ENCODE measurements at regions not wholly inside any gene's neighbourhood (a gene's known extent, or its start where the extent isn't known, plus 50 kb on each side); places are given as distances from the start of the nearest gene placed in this dataset.

DNA sequence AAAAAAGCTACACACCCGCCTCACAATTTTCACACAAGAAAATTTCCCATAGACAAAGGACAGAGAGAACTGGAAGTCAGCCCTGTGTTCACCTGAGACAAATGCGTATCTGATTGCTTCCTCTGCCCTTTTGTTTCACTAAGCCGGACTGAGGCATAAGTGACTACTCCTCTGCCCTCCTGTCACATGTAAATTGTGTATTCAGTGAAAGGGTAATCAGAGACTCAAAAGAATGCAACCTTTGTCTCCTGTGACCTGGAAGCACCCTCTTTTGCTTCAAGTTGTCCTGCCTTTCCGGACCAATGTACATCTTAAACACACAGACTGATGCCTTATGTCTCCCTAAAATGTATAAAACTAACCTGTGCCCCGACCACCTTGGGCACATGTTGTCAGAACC is 483.8 kb upstream of the EYS start:
- TF ChIP-seq PRDM1 (tag by site-specific recombination; IDR thresholded peaks at IDR 0.05) (no peak), KLF16 (tag by site-specific recombination; IDR thresholded peaks at IDR 0.05) (no peak), ZNF571 (tag by site-specific recombination; IDR thresholded peaks at IDR 0.05) (no peak), ZNF654 (tag by site-specific recombination; IDR thresholded peaks at IDR 0.05; ENCODE audit: low read depth) (no peak), MYNN (tag by site-specific recombination; IDR thresholded peaks at IDR 0.05; ENCODE audit: borderline replicate concordance) (no peak), ZNF558 (tag by site-specific recombination; IDR thresholded peaks at IDR 0.05) (no peak), ZNF518A (tag by site-specific recombination; conservative IDR thresholded peaks at IDR 0.05; ENCODE audit: low read depth) (no peak), ZNF146 (tag by site-specific recombination; IDR thresholded peaks at IDR 0.05) (no peak)
- TF ChIP-seq, protein P1, sequence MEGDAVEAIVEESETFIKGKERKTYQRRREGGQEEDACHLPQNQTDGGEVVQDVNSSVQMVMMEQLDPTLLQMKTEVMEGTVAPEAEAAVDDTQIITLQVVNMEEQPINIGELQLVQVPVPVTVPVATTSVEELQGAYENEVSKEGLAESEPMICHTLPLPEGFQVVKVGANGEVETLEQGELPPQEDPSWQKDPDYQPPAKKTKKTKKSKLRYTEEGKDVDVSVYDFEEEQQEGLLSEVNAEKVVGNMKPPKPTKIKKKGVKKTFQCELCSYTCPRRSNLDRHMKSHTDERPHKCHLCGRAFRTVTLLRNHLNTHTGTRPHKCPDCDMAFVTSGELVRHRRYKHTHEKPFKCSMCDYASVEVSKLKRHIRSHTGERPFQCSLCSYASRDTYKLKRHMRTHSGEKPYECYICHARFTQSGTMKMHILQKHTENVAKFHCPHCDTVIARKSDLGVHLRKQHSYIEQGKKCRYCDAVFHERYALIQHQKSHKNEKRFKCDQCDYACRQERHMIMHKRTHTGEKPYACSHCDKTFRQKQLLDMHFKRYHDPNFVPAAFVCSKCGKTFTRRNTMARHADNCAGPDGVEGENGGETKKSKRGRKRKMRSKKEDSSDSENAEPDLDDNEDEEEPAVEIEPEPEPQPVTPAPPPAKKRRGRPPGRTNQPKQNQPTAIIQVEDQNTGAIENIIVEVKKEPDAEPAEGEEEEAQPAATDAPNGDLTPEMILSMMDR (tag by site-specific recombination; IDR thresholded peaks at IDR 0.05) = no peak
- TF ChIP-seq, protein P2, sequence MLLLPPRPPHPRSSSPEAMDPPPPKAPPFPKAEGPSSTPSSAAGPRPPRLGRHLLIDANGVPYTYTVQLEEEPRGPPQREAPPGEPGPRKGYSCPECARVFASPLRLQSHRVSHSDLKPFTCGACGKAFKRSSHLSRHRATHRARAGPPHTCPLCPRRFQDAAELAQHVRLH (tag by site-specific recombination; IDR thresholded peaks at IDR 0.05) = no peak
- TF ChIP-seq, protein P3, sequence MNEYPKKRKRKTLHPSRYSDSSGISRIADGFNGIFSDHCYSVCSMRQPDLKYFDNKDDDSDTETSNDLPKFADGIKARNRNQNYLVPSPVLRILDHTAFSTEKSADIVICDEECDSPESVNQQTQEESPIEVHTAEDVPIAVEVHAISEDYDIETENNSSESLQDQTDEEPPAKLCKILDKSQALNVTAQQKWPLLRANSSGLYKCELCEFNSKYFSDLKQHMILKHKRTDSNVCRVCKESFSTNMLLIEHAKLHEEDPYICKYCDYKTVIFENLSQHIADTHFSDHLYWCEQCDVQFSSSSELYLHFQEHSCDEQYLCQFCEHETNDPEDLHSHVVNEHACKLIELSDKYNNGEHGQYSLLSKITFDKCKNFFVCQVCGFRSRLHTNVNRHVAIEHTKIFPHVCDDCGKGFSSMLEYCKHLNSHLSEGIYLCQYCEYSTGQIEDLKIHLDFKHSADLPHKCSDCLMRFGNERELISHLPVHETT (tag by site-specific recombination; IDR thresholded peaks at IDR 0.05) = no peak

Measured in HEK293 (cell line).